IMR-90 (cell line): ENCODE measurements at regions not wholly inside any gene's neighbourhood (a gene's known extent, or its start where the extent isn't known, plus 50 kb on each side); places are given as distances from the start of the nearest gene placed in this dataset.

ENCODE experiments used
- ATAC-seq: fragments of 200-7000 bp; cut with Tn5 transposase; 2 replicates; pipeline ENCODE4 v1.9.1; 2020; ENCODE audit warnings: low read depth, mild to moderate bottlenecking, moderate library complexity
- BruUV-seq: library from RNA; stranded (reverse); fragments of 400-500 nt; replicated peaks from 2 replicates; lab custom pipeline; 2021; lab: Mats Ljungman, UMichigan
- CTCF ChIA-PET: fragments of 300-600 bp; formaldehyde crosslinking; extraction: SDS; loops from one replicate; lab custom pipeline; 2021; ENCODE audit warnings: antibody characterized with exemption; lab: Yijun Ruan, JAX
- POLR2A ChIA-PET: fragments of 300-600 bp; sonication (Branson Sonifier 250); formaldehyde crosslinking; loops from one replicate; lab custom pipeline; 2022; ENCODE audit warnings: antibody characterized with exemption; ENCODE audit not compliant: unreplicated experiment; lab: Charles Lee
- DNase-seq: peaks from one replicate; pipeline ENCODE4 v3.0.0; 2013
- H2AFZ ChIP-seq: replicated peaks from 2 replicates; pipeline ENCODE3; 2013; ENCODE audit warnings: low read length, mild to moderate bottlenecking; ENCODE audit not compliant: poor library complexity
- H2AK5ac ChIP-seq: 2 replicates; pipeline ENCODE4 v1.6.1; 2013; ENCODE audit warnings: low read depth, low read length, inconsistent platforms
- H2AK9ac ChIP-seq: replicated peaks from 2 replicates; pipeline ENCODE3; 2013; ENCODE audit warnings: mild to moderate bottlenecking, low read depth, low read length, moderate library complexity; ENCODE audit not compliant: poor library complexity
- H2BK120ac ChIP-seq: 2 replicates; pipeline ENCODE4 v1.6.1; 2013; ENCODE audit warnings: low read depth, low read length, inconsistent platforms
- H2BK15ac ChIP-seq: 3 replicates; pipeline ENCODE4 v1.6.1; 2013; ENCODE audit warnings: low read depth, low read length, inconsistent platforms
- H2BK20ac ChIP-seq: 2 replicates; pipeline ENCODE4 v1.6.1; 2013; ENCODE audit warnings: low read depth, mild to moderate bottlenecking, inconsistent platforms, low read length, moderate library complexity
- H2BK5ac ChIP-seq: 2 replicates; pipeline ENCODE4 v1.6.1; 2013; ENCODE audit warnings: mild to moderate bottlenecking, low read depth, low read length, inconsistent platforms; ENCODE audit not compliant: poor library complexity, severe bottlenecking
- H3K14ac ChIP-seq: replicated peaks from 2 replicates; pipeline ENCODE4 v1.6.1; 2013; ENCODE audit warnings: low read depth, low read length, inconsistent platforms
- H3K18ac ChIP-seq: 2 replicates; pipeline ENCODE4 v1.6.1; 2013; ENCODE audit warnings: low read depth, low read length, control low read depth
- H3K23ac ChIP-seq: 2 replicates; pipeline ENCODE4 v1.6.1; 2013; ENCODE audit warnings: low read depth, low read length, inconsistent platforms
- H3K27ac ChIP-seq: 2 replicates; pipeline ENCODE4 v1.5.1; 2013; ENCODE audit warnings: mild to moderate bottlenecking, control low read depth, low read length; ENCODE audit not compliant: insufficient read depth
- H3K27me3 ChIP-seq: 2 replicates; pipeline ENCODE4 v1.6.1; 2013; ENCODE audit warnings: low read length; ENCODE audit not compliant: control insufficient read depth, insufficient read depth
- H3K36me3 ChIP-seq: 2 replicates; pipeline ENCODE4 v1.6.1; 2013; ENCODE audit warnings: low read length, mixed read lengths; ENCODE audit not compliant: control insufficient read depth, insufficient read depth
- H3K4ac ChIP-seq: 2 replicates; pipeline ENCODE4 v1.6.1; 2013; ENCODE audit warnings: low read depth, low read length, inconsistent platforms
- H3K4me1 ChIP-seq: 2 replicates; pipeline ENCODE4 v1.6.1; 2013; ENCODE audit warnings: low read length, mixed read lengths; ENCODE audit not compliant: control insufficient read depth, insufficient read depth
- H3K4me2 ChIP-seq: 2 replicates; pipeline ENCODE4 v1.6.1; 2013; ENCODE audit warnings: low read depth, mild to moderate bottlenecking, control low read depth, low read length, moderate library complexity
- H3K4me3 ChIP-seq: 2 replicates; pipeline ENCODE4 v1.5.1; 2013; ENCODE audit warnings: low read depth, mild to moderate bottlenecking, control low read depth, low read length, moderate library complexity; ENCODE audit not compliant: insufficient read depth
- H3K56ac ChIP-seq: 2 replicates; pipeline ENCODE4 v1.6.1; 2013; ENCODE audit warnings: low read length, inconsistent platforms; ENCODE audit not compliant: insufficient read depth; ENCODE audit errors: extremely low read depth
- H3K79me1 ChIP-seq, 2 experiments: 2 replicates each; pipeline ENCODE4 v1.6.1; 2013; ENCODE audit warnings: low read length in 2 of 2, inconsistent platforms in 1 of 2, low read depth in 1 of 2
- H3K9ac ChIP-seq: 2 replicates; pipeline ENCODE4 v1.6.1; 2013; ENCODE audit warnings: low read depth, low read length, control low read depth
- H3K9me1 ChIP-seq: 2 replicates; pipeline ENCODE4 v1.6.1; 2013; ENCODE audit warnings: low read length, inconsistent platforms; ENCODE audit not compliant: insufficient read depth
- H3K9me3 ChIP-seq: 2 replicates; pipeline ENCODE4 v1.6.1; 2013; ENCODE audit warnings: low read length; ENCODE audit not compliant: control insufficient read depth, insufficient read depth
- H4K20me1 ChIP-seq: 2 replicates; pipeline ENCODE4 v1.6.1; 2013; ENCODE audit warnings: low read length, inconsistent platforms; ENCODE audit not compliant: insufficient read depth
- H4K5ac ChIP-seq: 2 replicates; pipeline ENCODE4 v1.6.1; 2013; ENCODE audit warnings: mild to moderate bottlenecking, low read depth, low read length, control low read depth
- H4K8ac ChIP-seq, 2 experiments: 2 replicates each; pipeline ENCODE4 v1.6.1; 2013; ENCODE audit warnings: low read depth in 2 of 2, low read length in 2 of 2, control low read depth in 1 of 2, inconsistent platforms in 1 of 2
- H4K91ac ChIP-seq: 2 replicates; pipeline ENCODE4 v1.6.1; 2013; ENCODE audit warnings: low read depth, low read length, inconsistent platforms; ENCODE audit not compliant: insufficient read depth
- RFX5 ChIP-seq: IDR thresholded peaks from 2 replicates; pipeline ENCODE4 v1.8.0; 2012; ENCODE audit warnings: low read depth, mild to moderate bottlenecking, low read length, moderate library complexity
- WGBS, 2 experiments: methylation state at CpG; one replicate each; pipeline versions ENCODE4 v1.1.5 to v1.1.7; 2013; ENCODE audit warnings: missing lambda C conversion rate in 2 of 2; ENCODE audit not compliant: insufficient read length in 1 of 2; ENCODE audit errors: extremely low coverage in 2 of 2; 5-methylcytosine and 5-hydroxymethylcytosine counted together
- dilution Hi-C: fragments of 300-500 bp; cut with HindIII; formaldehyde crosslinking; loops from one replicate; pipeline ENCODE4 v1.14.3; 2018; ENCODE audit warnings: low sequenced_read_pairs; ENCODE audit not compliant: unreplicated experiment
- in situ Hi-C: fragments of 300-500 bp; cut with MboI; formaldehyde crosslinking; loops from 3 replicates; pipeline ENCODE4 v1.14.3; 2019; ENCODE audit warnings: low sequenced_read_pairs, inconsistent platforms, mixed read lengths
- intact Hi-C: fragments of 100-400 bp; cut with micrococcal nuclease; formaldehyde crosslinking; loops from 2 replicates; pipeline ENCODE4 v1.10.0; 2022

GRCh38 chr2:171627412-171627811 is 59.9 kb upstream of the DYNC1I2 start:
- Histone ChIP-seq H2AK9ac (no peak overlapping the region), H3K56ac (no peak overlapping the region), H2BK5ac (no peak overlapping the region), H3K36me3 (no peaks in the 10 kb centered on the region), H2BK20ac (no peak overlapping the region), H2AFZ (no peak overlapping the region), H2BK15ac (no peak overlapping the region), H3K4me1 (no peaks in the 10 kb centered on the region), H3K4me2 (no peak overlapping the region), H2BK120ac (no peak overlapping the region), H4K5ac (no peak overlapping the region), H4K20me1 (no peaks in the 10 kb centered on the region), H4K91ac (no peak overlapping the region), H3K27ac (no peak overlapping the region), H3K9me3 (peaks cover 22% of the 10 kb centered on the region), H3K27me3 (peaks cover 25% of the 10 kb centered on the region), H3K79me1 (no peaks in the 10 kb centered on the region), H2AK5ac (no peak overlapping the region), H3K14ac (no peak overlapping the region), H4K8ac (no peak overlapping the region), H3K23ac (no peak overlapping the region), H3K18ac (no peak overlapping the region), H3K4ac (no peak overlapping the region), H3K9me1 (no peaks in the 10 kb centered on the region), H3K4me3 (no peak overlapping the region), H3K9ac (no peak overlapping the region)
- DNase-seq: no peak
- intact Hi-C loops (no loop called here), dilution Hi-C loops (no loop called here), in situ Hi-C loops (no loop called here)
- BruUV-seq: no TSS peak
- ChIA-PET POLR2A (no interaction called here), CTCF (no interaction called here)
- TF ChIP-seq RFX5: no peak
- 57% methylated on average over 3 of the region's 5 CpGs; no CpG with 5 or more reads in 1 of the 2 experiments for WGBS, 2 experiments
- no peak for ATAC-seq
